ENCODE measurements at regions not wholly inside any gene's neighbourhood (a gene's known extent, or its start where the extent isn't known, plus 50 kb on each side); places are given as distances from the start of the nearest gene placed in this dataset.

GRCh38 chr18:22844190-22844589 is 88.9 kb upstream of the RBBP8 start:
- Histone ChIP-seq H3K4me3 (ENCODE audit: low read depth, low read length) (no peak overlapping the region), H3K27me3 (ENCODE audit: control insufficient read depth, insufficient read depth, low read length) (no peaks in the 10 kb centered on the region), H3K36me3 (ENCODE audit: control insufficient read depth, insufficient read depth, low read length) (no peaks in the 10 kb centered on the region)
- TF ChIP-seq, protein P1, sequence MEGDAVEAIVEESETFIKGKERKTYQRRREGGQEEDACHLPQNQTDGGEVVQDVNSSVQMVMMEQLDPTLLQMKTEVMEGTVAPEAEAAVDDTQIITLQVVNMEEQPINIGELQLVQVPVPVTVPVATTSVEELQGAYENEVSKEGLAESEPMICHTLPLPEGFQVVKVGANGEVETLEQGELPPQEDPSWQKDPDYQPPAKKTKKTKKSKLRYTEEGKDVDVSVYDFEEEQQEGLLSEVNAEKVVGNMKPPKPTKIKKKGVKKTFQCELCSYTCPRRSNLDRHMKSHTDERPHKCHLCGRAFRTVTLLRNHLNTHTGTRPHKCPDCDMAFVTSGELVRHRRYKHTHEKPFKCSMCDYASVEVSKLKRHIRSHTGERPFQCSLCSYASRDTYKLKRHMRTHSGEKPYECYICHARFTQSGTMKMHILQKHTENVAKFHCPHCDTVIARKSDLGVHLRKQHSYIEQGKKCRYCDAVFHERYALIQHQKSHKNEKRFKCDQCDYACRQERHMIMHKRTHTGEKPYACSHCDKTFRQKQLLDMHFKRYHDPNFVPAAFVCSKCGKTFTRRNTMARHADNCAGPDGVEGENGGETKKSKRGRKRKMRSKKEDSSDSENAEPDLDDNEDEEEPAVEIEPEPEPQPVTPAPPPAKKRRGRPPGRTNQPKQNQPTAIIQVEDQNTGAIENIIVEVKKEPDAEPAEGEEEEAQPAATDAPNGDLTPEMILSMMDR (IDR thresholded peaks at IDR 0.05; ENCODE audit: insufficient read depth, low read depth, low read length): no peak
- POLR2A ChIA-PET: no interaction called here
- DNase-seq (ENCODE audit: low read depth): no peak
- CTCF ChIA-PET: no interaction called here

- CTCF ChIA-PET: no interaction called here
- no peaks in the 10 kb centered on the region for H3K36me3 ChIP-seq (ENCODE audit: control insufficient read depth, insufficient read depth, low read length)
- H3K4me3 ChIP-seq (ENCODE audit: low read depth, low read length): no peak overlapping the region
- POLR2A ChIA-PET: no interaction called here
- no peaks in the 10 kb centered on the region for H3K27me3 ChIP-seq (ENCODE audit: control insufficient read depth, insufficient read depth, low read length)
- DNase-seq (ENCODE audit: low read depth): no peak
- TF ChIP-seq, protein P1 (IDR thresholded peaks at IDR 0.05; ENCODE audit: insufficient read depth, low read depth, low read length): no peak
These were observed 88.5 kb upstream of the RBBP8 start for GRCh38 chr18:22844628-22845027.

DNA sequence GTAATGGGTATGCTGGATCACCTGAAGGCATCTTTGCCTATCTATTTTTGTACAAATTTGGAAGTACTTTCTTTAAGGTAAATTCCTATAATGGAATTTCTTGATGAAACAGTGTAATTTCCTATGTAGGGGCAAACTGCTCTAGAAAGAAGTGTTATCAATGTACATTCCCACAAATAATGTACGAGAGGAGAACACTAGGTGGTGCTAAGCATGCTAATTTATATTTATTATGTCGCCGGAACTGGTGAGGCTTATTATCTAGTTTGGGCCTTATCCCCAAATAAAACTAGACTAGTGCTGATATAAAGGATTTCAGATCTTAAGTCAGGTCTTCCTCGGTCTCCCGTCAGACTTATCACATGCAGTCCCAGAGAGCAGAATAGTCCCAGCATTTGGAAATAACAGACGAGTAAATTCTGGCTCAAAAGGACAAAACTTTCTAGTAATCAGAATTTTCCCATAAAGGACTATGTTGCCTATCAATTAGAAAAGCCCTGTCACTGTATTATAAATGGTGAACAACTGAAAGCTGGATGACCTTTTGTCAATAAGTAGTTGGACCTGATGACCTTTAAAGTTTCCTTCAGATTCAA is 86.9 kb upstream of the RBBP8 start:
- Histone ChIP-seq H3K36me3 (ENCODE audit: control insufficient read depth, insufficient read depth, low read length) (no peaks in the 10 kb centered on the region), H3K4me3 (ENCODE audit: low read depth, low read length) (no peak overlapping the region), H3K27me3 (ENCODE audit: control insufficient read depth, insufficient read depth, low read length) (no peaks in the 10 kb centered on the region)
- TF ChIP-seq, protein P1 (IDR thresholded peaks at IDR 0.05; ENCODE audit: insufficient read depth, low read depth, low read length): peak; percentile 45
- DNase-seq (ENCODE audit: low read depth): no peak
- CTCF ChIA-PET: interaction anchor here (0.7 to 1.4 kb wide), 6 partner anchors 15 to 137 kb away, joined by 3 to 4 read pairs (median 3); no protein-coding TSS in a partner anchor
- POLR2A ChIA-PET: no interaction called here

GRCh38 chr18:22846697-22847096 is 86.4 kb upstream of the RBBP8 start:
- Histone ChIP-seq H3K36me3 (ENCODE audit: control insufficient read depth, insufficient read depth, low read length) (no peaks in the 10 kb centered on the region), H3K27me3 (ENCODE audit: control insufficient read depth, insufficient read depth, low read length) (no peaks in the 10 kb centered on the region), H3K4me3 (ENCODE audit: low read depth, low read length) (no peak overlapping the region)
- TF ChIP-seq, protein P1 (IDR thresholded peaks at IDR 0.05; ENCODE audit: insufficient read depth, low read depth, low read length): no peak
- ChIA-PET CTCF (interaction anchor here (0.7 to 1.4 kb wide), 5 partner anchors 16 to 136 kb away, joined by 3 to 4 read pairs (median 3); no protein-coding TSS in a partner anchor), POLR2A (no interaction called here)
- DNase-seq (ENCODE audit: low read depth): no peak

- no peaks in the 10 kb centered on the region for H3K36me3 ChIP-seq (ENCODE audit: control insufficient read depth, insufficient read depth, low read length)
- DNase-seq (ENCODE audit: low read depth): no peak
- H3K27me3 ChIP-seq (ENCODE audit: control insufficient read depth, insufficient read depth, low read length): no peaks in the 10 kb centered on the region
- H3K4me3 ChIP-seq (ENCODE audit: low read depth, low read length): no peak overlapping the region
- ChIA-PET CTCF (interaction anchor here (1.0 to 1.4 kb wide), 4 partner anchors 16 to 134 kb away, joined by 3 to 4 read pairs (median 4); no protein-coding TSS in a partner anchor), POLR2A (no interaction called here)
- TF ChIP-seq, protein P1 (IDR thresholded peaks at IDR 0.05; ENCODE audit: insufficient read depth, low read depth, low read length): no peak
These were observed 85.7 kb upstream of the RBBP8 start for GRCh38 chr18:22847392-22847791.
